ENCODE measurements at regions not wholly inside any gene's neighbourhood (a gene's known extent, or its start where the extent isn't known, plus 50 kb on each side); places are given as distances from the start of the nearest gene placed in this dataset.

DNA sequence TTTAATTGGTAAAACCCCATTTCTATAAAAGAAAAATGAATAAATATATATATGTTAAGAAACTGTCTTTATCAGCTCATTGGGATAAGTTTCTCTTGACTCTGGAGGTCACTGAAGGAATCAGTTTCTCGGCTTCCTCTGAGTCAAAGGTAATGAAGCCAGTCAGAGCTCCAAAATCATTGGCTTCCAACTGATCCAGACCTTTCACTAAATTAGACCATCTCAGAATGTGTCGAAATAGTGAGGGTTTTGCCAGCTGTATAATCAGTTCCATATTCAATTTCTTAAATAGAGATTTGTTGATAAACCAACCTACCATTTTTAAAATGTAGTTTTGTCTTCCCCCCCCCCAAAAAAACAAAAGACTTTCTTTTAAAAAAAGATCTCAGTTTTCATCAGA lies 60.5 kb upstream of the SRSF6 start:
- no peak for DNase-seq (ENCODE audit: low spot score)
- no peak overlapping the region for H3K4me3 Mint-ChIP-seq
- H3K36me3 Mint-ChIP-seq: no peaks in the 10 kb centered on the region
- H3K27me3 Mint-ChIP-seq (ENCODE audit: low read depth): 0 out of 2 replicates have a peak, but pooled peaks cover 3% of the 10 kb centered on the region
- no peak for ATAC-seq
- peaks cover 3% of the 10 kb centered on the region; the same call in 1 of the 2 replicates for H3K9me3 Mint-ChIP-seq
- CTCF ChIA-PET: interaction anchor here (0.7 to 1.7 kb wide), 2 partner anchors 12 to 154 kb away, joined by 3 to 9 read pairs; no protein-coding TSS in a partner anchor
- no peak overlapping the region for H3K27ac Mint-ChIP-seq
- TF ChIP-seq IRF2 (CRISPR knock-in tag; IDR thresholded peaks at IDR 0.05; ENCODE audit: borderline replicate concordance, low read depth) (no peak), SMAD3 (CRISPR knock-in tag; IDR thresholded peaks at IDR 0.05; ENCODE audit: borderline replicate concordance) (no peak), JAZF1 (CRISPR knock-in tag; IDR thresholded peaks at IDR 0.05) (no peak), ZNF138 (CRISPR knock-in tag; conservative IDR thresholded peaks at IDR 0.05) (no peak), ZNF317 (CRISPR knock-in tag; IDR thresholded peaks at IDR 0.05; ENCODE audit: borderline replicate concordance, low read depth) (no peak), ZNF263 (CRISPR knock-in tag; IDR thresholded peaks at IDR 0.05; ENCODE audit: low read depth) (no peak), GTF2I (CRISPR knock-in tag; conservative IDR thresholded peaks at IDR 0.05) (no peak), OVOL2 (CRISPR knock-in tag; IDR thresholded peaks at IDR 0.05; ENCODE audit: borderline replicate concordance) (no peak), RELA (CRISPR knock-in tag; IDR thresholded peaks at IDR 0.05; ENCODE audit: borderline replicate concordance) (no peak), ESRRA (CRISPR knock-in tag; IDR thresholded peaks at IDR 0.05; ENCODE audit: borderline replicate concordance) (no peak), ATF1 (CRISPR knock-in tag; IDR thresholded peaks at IDR 0.05) (no peak), MYBL2 (CRISPR knock-in tag; IDR thresholded peaks at IDR 0.05) (no peak)
- TF ChIP-seq, protein P1, sequence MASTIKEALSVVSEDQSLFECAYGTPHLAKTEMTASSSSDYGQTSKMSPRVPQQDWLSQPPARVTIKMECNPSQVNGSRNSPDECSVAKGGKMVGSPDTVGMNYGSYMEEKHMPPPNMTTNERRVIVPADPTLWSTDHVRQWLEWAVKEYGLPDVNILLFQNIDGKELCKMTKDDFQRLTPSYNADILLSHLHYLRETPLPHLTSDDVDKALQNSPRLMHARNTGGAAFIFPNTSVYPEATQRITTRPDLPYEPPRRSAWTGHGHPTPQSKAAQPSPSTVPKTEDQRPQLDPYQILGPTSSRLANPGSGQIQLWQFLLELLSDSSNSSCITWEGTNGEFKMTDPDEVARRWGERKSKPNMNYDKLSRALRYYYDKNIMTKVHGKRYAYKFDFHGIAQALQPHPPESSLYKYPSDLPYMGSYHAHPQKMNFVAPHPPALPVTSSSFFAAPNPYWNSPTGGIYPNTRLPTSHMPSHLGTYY (CRISPR knock-in tag; IDR thresholded peaks at IDR 0.05): no peak
- TF ChIP-seq, protein P2, sequence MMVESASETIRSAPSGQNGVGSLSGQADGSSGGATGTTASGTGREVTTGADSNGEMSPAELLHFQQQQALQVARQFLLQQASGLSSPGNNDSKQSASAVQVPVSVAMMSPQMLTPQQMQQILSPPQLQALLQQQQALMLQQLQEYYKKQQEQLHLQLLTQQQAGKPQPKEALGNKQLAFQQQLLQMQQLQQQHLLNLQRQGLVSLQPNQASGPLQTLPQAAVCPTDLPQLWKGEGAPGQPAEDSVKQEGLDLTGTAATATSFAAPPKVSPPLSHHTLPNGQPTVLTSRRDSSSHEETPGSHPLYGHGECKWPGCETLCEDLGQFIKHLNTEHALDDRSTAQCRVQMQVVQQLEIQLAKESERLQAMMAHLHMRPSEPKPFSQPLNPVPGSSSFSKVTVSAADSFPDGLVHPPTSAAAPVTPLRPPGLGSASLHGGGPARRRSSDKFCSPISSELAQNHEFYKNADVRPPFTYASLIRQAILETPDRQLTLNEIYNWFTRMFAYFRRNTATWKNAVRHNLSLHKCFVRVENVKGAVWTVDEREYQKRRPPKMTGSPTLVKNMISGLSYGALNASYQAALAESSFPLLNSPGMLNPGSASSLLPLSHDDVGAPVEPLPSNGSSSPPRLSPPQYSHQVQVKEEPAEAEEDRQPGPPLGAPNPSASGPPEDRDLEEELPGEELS (CRISPR knock-in tag; IDR thresholded peaks at IDR 0.05): no peak
- TF ChIP-seq, protein P3, sequence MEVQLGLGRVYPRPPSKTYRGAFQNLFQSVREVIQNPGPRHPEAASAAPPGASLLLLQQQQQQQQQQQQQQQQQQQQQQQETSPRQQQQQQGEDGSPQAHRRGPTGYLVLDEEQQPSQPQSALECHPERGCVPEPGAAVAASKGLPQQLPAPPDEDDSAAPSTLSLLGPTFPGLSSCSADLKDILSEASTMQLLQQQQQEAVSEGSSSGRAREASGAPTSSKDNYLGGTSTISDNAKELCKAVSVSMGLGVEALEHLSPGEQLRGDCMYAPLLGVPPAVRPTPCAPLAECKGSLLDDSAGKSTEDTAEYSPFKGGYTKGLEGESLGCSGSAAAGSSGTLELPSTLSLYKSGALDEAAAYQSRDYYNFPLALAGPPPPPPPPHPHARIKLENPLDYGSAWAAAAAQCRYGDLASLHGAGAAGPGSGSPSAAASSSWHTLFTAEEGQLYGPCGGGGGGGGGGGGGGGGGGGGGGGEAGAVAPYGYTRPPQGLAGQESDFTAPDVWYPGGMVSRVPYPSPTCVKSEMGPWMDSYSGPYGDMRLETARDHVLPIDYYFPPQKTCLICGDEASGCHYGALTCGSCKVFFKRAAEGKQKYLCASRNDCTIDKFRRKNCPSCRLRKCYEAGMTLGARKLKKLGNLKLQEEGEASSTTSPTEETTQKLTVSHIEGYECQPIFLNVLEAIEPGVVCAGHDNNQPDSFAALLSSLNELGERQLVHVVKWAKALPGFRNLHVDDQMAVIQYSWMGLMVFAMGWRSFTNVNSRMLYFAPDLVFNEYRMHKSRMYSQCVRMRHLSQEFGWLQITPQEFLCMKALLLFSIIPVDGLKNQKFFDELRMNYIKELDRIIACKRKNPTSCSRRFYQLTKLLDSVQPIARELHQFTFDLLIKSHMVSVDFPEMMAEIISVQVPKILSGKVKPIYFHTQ (CRISPR knock-in tag; IDR thresholded peaks at IDR 0.05): no peak
- TF ChIP-seq, protein P4, sequence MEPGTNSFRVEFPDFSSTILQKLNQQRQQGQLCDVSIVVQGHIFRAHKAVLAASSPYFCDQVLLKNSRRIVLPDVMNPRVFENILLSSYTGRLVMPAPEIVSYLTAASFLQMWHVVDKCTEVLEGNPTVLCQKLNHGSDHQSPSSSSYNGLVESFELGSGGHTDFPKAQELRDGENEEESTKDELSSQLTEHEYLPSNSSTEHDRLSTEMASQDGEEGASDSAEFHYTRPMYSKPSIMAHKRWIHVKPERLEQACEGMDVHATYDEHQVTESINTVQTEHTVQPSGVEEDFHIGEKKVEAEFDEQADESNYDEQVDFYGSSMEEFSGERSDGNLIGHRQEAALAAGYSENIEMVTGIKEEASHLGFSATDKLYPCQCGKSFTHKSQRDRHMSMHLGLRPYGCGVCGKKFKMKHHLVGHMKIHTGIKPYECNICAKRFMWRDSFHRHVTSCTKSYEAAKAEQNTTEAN (CRISPR knock-in tag; IDR thresholded peaks at IDR 0.05): no peak
- TF ChIP-seq, protein P5, sequence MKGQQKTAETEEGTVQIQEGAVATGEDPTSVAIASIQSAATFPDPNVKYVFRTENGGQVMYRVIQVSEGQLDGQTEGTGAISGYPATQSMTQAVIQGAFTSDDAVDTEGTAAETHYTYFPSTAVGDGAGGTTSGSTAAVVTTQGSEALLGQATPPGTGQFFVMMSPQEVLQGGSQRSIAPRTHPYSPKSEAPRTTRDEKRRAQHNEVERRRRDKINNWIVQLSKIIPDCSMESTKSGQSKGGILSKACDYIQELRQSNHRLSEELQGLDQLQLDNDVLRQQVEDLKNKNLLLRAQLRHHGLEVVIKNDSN (CRISPR knock-in tag; IDR thresholded peaks at IDR 0.05): no peak
- POLR2A ChIA-PET: no interaction called here
- H3K4me1 Mint-ChIP-seq: no peaks in the 10 kb centered on the region

DNA sequence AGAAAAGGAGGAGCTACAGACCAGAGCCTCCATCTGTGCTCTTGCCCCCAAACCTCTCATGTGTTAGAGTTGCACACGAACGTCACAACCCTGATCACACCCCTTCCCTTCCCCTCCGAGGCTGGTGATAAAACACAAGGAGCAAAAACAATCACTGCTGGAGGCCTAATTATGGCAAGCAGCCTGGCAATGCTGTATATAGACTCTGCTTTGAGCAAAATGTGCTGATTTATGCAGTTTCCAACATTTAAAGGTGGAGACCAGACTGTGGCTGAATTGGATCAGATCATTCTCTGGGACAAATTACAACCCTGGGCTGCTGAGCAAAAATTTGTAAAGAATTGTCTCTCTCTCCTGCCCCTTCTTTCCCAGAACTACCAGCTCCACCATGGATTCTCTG lies 64.6 kb upstream of the SRSF6 start:
- H3K27ac Mint-ChIP-seq: no peak overlapping the region
- no peaks in the 10 kb centered on the region; the same call in 1 of the 2 replicates for H3K27me3 Mint-ChIP-seq (ENCODE audit: low read depth)
- H3K9me3 Mint-ChIP-seq: no peaks in the 10 kb centered on the region
- peaks cover 3% of the 10 kb centered on the region; the same call in 1 of the 2 replicates for H3K4me1 Mint-ChIP-seq
- H3K36me3 Mint-ChIP-seq: no peaks in the 10 kb centered on the region
- ChIA-PET CTCF (interaction anchor here (1.7 kb wide), 1 partner anchor 12 kb away, joined by 4 read pairs; no protein-coding TSS in a partner anchor), POLR2A (no interaction called here)
- no peak overlapping the region for H3K4me3 Mint-ChIP-seq
- DNase-seq (ENCODE audit: low spot score) (no peak), ATAC-seq (no peak)
- TF ChIP-seq, protein P6, sequence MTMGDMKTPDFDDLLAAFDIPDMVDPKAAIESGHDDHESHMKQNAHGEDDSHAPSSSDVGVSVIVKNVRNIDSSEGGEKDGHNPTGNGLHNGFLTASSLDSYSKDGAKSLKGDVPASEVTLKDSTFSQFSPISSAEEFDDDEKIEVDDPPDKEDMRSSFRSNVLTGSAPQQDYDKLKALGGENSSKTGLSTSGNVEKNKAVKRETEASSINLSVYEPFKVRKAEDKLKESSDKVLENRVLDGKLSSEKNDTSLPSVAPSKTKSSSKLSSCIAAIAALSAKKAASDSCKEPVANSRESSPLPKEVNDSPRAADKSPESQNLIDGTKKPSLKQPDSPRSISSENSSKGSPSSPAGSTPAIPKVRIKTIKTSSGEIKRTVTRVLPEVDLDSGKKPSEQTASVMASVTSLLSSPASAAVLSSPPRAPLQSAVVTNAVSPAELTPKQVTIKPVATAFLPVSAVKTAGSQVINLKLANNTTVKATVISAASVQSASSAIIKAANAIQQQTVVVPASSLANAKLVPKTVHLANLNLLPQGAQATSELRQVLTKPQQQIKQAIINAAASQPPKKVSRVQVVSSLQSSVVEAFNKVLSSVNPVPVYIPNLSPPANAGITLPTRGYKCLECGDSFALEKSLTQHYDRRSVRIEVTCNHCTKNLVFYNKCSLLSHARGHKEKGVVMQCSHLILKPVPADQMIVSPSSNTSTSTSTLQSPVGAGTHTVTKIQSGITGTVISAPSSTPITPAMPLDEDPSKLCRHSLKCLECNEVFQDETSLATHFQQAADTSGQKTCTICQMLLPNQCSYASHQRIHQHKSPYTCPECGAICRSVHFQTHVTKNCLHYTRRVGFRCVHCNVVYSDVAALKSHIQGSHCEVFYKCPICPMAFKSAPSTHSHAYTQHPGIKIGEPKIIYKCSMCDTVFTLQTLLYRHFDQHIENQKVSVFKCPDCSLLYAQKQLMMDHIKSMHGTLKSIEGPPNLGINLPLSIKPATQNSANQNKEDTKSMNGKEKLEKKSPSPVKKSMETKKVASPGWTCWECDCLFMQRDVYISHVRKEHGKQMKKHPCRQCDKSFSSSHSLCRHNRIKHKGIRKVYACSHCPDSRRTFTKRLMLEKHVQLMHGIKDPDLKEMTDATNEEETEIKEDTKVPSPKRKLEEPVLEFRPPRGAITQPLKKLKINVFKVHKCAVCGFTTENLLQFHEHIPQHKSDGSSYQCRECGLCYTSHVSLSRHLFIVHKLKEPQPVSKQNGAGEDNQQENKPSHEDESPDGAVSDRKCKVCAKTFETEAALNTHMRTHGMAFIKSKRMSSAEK (CRISPR knock-in tag; IDR thresholded peaks at IDR 0.05; ENCODE audit: borderline replicate concordance): no peak
- TF ChIP-seq, protein P7, sequence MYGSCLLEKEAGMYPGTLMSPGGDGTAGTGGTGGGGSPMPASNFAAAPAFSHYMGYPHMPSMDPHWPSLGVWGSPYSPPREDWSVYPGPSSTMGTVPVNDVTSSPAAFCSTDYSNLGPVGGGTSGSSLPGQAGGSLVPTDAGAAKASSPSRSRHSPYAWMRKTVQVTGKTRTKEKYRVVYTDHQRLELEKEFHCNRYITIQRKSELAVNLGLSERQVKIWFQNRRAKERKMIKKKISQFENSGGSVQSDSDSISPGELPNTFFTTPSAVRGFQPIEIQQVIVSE (CRISPR knock-in tag; IDR thresholded peaks at IDR 0.05; ENCODE audit: borderline replicate concordance): no peak
- no peak for TF ChIP-seq GTF2I (CRISPR knock-in tag; conservative IDR thresholded peaks at IDR 0.05)
- TF ChIP-seq, protein P8, sequence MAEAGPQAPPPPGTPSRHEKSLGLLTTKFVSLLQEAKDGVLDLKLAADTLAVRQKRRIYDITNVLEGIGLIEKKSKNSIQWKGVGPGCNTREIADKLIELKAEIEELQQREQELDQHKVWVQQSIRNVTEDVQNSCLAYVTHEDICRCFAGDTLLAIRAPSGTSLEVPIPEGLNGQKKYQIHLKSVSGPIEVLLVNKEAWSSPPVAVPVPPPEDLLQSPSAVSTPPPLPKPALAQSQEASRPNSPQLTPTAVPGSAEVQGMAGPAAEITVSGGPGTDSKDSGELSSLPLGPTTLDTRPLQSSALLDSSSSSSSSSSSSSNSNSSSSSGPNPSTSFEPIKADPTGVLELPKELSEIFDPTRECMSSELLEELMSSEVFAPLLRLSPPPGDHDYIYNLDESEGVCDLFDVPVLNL (CRISPR knock-in tag; IDR thresholded peaks at IDR 0.05; ENCODE audit: borderline replicate concordance, low read depth): no peak

Data from WTC11 (cell line).